ENCODE measurements at regions not wholly inside any gene's neighbourhood (a gene's known extent, or its start where the extent isn't known, plus 50 kb on each side); places are given as distances from the start of the nearest gene placed in this dataset.
"Not testable (repeated sequence)": the region's sequence is repeated elsewhere in the genome, so short reads cannot be mapped to it uniquely, and the experiment has no call there.

GRCh38 chr4:187666697-187667494, 328.7 kb upstream of the ZFP42 start:
- peak; percentile 16 for DNase-seq (ENCODE audit: low read depth)

GRCh38 chr4:187668526-187669082, 327.0 kb upstream of the ZFP42 start:
- peak; percentile 85 for DNase-seq (ENCODE audit: low read depth)

DNA sequence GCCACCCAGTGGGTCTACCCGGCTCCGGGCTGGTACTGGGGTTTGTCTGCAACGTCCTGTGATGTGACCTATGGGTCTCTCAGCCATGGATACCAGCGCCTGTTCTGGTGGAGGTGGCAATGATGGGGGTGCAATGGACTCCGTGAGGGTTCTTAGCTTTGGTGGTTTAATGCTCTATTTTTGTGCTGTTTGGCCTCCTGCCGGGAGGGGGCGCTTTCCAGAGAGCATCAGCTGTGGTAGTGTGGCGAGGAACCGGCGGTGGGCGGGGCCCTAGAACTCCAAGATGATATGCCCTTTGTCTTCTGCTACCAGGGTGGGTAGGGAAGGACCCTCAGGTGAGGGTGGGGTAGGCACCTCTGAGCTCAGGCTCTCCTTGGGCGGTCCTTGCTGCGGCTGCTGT, 324.1 kb upstream of the ZFP42 start:
- not testable (repeated sequence) for DNase-seq (ENCODE audit: low read depth)

- DNase-seq (ENCODE audit: low read depth) = not testable (repeated sequence)
Observed at GRCh38 chr4:187671958-187672357, 323.6 kb upstream of the ZFP42 start.

DNA sequence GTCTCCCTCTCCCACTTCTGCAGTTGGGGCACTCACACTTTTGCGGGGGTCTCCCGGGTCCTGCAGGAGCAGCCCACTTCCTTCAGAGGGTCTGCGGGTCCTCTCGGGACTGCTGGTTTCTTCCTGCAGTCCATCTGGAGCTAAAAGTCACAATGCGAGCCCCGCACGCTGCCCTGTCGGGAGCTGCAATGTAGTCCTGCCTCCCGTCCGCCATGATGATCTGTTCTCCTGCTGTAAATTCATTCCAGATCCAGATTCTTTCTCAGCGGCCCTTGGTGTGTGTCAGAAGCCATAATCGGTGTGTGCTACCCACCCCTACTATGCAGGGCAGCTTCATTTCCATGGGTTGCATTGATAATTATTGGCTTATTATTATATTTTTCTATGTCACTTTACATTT, 323.0 kb upstream of the ZFP42 start:
- not testable (repeated sequence) for DNase-seq (ENCODE audit: low read depth)

DNA sequence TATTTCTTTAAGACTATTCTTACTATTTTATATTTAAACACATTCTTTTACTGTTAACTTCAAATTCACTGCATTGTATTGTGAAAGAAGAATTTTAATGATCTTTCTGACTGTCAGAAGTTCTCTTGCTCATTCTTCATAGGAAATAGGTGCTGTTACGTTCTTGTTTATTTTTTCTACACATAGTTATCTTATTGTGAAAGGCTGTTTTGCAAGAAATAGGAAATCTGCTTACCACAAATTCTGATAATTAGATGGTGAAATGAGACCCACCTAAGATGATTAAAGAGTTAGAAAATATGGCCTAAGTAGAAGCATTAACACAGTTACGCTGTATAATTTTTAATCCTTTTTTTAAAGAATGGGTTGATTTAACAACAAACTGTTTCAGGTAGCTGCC, 316.1 kb upstream of the ZFP42 start:
- DNase-seq (ENCODE audit: low read depth) = peak; percentile 63

- DNase-seq (ENCODE audit: low read depth) = peak; percentile 29
Observed at GRCh38 chr4:187685247-187685646, 310.3 kb upstream of the ZFP42 start.

DNA sequence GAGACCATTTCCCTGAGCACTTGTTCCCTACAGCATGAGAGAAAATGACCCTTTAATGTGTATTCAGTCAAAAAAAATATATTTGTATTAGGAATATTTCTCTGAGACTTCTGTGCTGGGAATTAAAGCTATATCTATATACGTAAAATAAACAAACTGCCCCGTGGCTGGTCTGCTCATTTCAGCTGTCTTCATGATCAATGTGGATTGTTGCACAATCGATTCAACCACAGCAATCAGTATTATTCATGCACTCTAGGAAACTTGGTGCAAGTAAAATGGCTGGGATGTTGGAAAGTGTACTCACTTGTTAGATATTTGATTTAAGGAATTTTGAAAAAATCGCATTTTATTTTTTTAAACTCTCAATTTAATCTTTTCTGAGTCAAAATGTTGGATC, 307.9 kb upstream of the ZFP42 start:
- DNase-seq (ENCODE audit: low read depth) = peak; percentile 49

- DNase-seq (ENCODE audit: low read depth) = no peak
Observed at GRCh38 chr4:187692626-187693025, 302.9 kb upstream of the ZFP42 start.

- not testable (repeated sequence) for DNase-seq (ENCODE audit: low read depth)
Observed at GRCh38 chr4:187695531-187695930, 300.0 kb upstream of the ZFP42 start.

DNA sequence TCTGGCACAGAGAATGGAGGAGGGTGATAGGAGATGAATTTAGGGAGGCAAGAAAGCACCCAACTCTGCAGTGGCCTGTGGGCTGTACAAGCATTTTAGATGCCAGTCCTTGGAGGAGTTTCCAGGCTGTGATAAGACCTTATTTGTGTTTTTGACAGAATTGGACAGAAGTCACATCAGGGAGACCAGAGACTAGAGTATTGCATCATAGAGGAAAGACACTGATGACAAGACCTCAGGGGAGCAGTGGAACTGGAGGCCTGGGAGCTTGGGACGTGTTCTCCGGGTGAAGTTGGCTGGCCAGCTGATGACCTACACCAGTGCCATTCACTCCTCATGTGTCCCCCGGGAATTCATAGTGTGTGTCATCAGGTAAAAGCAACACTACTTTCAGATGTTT, 284.0 kb upstream of the ZFP42 start:
- DNase-seq (ENCODE audit: low read depth) = no peak

GRCh38 chr4:187714957-187715356, 280.6 kb upstream of the ZFP42 start:
- DNase-seq (ENCODE audit: low read depth) = no peak

DNA sequence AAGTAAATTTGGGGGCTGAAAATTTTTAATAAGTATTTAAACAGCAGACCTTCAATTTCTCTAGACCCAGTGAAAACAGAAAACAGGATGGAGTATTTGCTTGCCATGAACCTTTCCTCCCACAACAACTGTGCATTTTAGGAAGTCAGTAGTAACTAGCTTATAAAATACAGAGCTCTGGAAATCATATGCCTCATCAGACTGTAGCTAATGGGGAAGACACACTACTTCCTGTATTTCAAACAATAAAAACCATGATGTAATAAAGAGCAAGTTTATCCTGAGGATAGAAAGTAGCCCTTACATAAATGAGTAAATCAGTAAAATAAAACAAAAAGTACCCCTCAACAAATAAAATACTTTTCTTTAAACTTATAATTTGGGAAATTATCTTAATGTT, 280.1 kb upstream of the ZFP42 start:
- DNase-seq (ENCODE audit: low read depth) = no peak

DNA sequence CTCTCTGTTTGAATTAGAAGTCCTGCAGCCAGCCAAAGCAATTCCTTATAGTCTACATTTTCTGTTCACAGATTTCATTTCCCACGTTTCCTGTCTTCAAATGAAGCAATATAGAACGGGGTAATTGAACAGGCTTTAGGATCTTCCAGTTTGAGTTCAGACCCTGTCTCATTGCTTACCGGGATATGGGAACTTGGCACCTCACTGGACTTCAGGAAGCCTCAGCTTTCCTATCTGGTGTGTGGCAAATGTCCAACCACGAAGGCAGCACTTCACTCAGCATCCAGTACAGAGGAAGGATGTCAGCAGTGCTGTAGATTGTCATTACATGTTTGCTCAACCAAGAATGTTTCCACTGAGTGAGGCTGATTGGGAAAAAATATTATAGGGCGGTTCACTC, 271.1 kb upstream of the ZFP42 start:
- DNase-seq (ENCODE audit: low read depth) = no peak

- DNase-seq (ENCODE audit: low read depth) = no peak
Observed at GRCh38 chr4:187726485-187726884, 269.1 kb upstream of the ZFP42 start.

GRCh38 chr4:187732524-187732923, 263.0 kb upstream of the ZFP42 start:
- peak; percentile 79 for DNase-seq (ENCODE audit: low read depth)

- DNase-seq (ENCODE audit: low read depth) = no peak
Observed at GRCh38 chr4:187739771-187740170, 255.8 kb upstream of the ZFP42 start.

- DNase-seq (ENCODE audit: low read depth) = no peak
Observed at GRCh38 chr4:187744911-187745310, 250.7 kb upstream of the ZFP42 start.

DNA sequence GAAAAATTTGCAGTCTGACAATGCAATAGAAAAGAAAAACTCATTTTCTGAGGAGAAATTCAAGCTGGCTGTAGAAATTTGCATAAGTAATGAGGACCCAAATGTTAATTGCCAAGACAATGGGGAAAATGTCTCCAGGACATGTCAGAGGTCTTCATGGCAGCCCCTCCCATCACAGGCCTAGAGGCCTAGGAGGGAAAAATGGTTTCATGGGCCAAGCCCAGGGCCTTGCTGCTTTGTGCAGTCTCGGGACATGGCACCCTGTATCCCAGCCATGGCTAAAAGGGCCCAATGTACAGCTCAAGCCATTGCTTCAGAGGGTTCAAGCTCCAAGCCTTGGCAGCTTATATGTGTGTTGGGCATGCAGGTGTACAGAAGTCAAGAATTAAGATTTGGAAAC, 244.9 kb upstream of the ZFP42 start:
- not testable (repeated sequence) for DNase-seq (ENCODE audit: low read depth)

DNA sequence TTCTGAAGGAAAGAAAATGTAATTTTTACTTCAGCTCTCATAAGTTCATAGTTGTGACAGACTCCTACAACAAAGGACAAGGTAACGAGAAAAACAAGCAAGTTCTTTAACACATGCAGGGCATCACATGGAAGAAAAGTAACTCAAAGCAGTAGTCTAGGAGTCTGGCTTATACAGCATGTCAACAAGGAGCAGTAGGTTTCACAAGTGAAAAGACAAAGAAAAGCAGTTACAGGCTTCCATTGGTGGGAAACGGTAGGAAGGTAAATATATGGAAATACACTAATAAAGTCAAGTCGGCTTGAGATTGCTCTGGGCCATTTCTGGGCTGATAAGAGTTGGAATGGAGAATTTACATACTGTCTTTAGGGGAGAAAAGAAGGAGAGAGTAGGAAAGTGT, 228.4 kb upstream of the ZFP42 start:
- no peak for DNase-seq (ENCODE audit: low read depth)

DNA sequence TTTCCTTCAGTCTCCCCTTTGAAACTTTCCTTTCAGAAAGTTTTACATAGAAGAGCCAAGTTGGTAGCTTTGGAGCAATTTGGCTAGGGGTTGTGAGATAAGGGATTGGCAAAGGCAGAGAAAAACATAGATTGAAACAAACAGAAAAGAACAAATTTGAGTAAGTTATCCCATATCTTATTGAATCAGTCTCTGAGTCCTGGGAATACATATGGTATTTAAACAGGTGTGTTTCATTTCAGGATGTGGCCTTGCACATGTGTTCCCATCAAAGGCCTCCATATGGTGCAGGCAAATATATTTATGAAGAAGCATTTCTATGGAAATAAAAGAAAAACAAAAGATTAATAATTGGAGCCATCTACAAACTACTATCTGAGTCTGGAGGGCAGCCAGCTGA, 227.9 kb upstream of the ZFP42 start:
- no peak for DNase-seq (ENCODE audit: low read depth)

DNA sequence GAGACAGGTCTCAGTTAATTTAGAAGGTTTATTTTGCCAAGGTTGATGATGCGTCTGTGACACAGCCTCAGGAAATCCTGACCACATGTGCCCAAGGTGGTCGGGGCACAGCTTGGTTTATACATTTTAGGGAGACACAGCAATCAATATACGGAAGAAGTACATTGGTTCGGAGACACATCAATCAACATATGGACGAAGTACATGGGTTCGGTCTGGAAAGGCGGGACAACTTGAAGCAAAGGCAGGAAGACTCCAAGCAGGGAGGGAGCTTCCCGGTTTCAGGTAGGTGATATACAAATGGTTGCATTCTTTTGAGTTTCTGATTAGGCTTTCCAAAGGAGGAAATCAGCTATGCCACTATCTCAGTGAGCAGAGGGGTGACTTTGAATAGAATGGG, 225.2 kb upstream of the ZFP42 start:
- no peak for DNase-seq (ENCODE audit: low read depth)

DNA sequence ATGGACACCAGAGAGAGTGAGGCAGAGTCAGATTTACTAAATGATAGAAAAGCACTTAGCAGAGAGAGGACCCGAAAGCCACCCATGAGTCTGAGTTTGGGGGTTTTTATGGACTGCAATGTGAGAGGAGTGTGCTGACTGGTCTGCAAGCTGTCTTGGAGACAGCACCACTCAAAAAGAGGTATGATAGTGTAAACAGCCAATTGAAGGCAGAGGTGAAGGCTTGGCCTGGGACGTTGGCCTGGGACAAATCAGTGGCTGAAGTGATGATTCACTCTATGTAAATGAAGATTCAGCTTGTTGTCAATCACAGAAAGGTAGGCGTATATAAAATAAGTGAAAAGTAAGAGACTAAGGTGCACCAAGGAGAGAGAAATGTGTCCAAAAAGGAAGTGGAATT, 217.6 kb upstream of the ZFP42 start:
- no peak for DNase-seq (ENCODE audit: low read depth)

GRCh38 chr4:187780070-187780469, 215.5 kb upstream of the ZFP42 start:
- no peak for DNase-seq (ENCODE audit: low read depth)
